Panc1 (cell line): ENCODE measurements at regions not wholly inside any gene's neighbourhood (a gene's known extent, or its start where the extent isn't known, plus 50 kb on each side); places are given as distances from the start of the nearest gene placed in this dataset.

Source experiments
- POLR2AphosphoS5 ChIP-seq: IDR thresholded peaks from 2 replicates; pipeline ENCODE4 v1.6.1; 2012; ENCODE audit warnings: mild to moderate bottlenecking, low read depth, low read length, moderate library complexity
- SIN3A ChIP-seq: IDR thresholded peaks from 2 replicates; pipeline ENCODE4 v1.6.1; 2012; ENCODE audit warnings: low read depth, mild to moderate bottlenecking, low read length, moderate library complexity, borderline replicate concordance; ENCODE audit not compliant: insufficient read depth
- TF ChIP-seq, protein P1 (sequence below): fragments of 450-650 bp; IDR thresholded peaks from 2 replicates; pipeline ENCODE4 v1.5.1; 2017; ENCODE audit warnings: mild to moderate bottlenecking

DNA sequence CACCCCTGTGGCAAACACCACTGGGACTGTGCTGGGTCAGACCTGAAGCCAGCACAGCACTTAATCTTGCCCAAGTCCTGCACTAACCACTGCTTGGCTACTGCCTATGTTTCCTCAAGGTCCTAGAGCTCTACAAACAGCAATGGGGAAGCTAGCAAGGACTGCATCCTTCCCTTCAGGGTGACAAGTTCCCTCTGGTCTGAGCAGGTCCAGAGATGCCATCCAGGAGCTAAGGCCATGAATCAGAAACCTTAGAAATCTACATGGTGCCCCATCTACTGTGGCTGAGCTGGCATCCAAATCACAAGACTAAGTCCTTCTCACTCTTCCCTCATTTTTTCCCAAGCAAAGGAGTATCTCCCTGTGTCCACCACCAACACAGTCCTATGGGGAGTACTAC, 239.7 kb upstream of the UGT8 start:
- TF ChIP-seq, protein P1, sequence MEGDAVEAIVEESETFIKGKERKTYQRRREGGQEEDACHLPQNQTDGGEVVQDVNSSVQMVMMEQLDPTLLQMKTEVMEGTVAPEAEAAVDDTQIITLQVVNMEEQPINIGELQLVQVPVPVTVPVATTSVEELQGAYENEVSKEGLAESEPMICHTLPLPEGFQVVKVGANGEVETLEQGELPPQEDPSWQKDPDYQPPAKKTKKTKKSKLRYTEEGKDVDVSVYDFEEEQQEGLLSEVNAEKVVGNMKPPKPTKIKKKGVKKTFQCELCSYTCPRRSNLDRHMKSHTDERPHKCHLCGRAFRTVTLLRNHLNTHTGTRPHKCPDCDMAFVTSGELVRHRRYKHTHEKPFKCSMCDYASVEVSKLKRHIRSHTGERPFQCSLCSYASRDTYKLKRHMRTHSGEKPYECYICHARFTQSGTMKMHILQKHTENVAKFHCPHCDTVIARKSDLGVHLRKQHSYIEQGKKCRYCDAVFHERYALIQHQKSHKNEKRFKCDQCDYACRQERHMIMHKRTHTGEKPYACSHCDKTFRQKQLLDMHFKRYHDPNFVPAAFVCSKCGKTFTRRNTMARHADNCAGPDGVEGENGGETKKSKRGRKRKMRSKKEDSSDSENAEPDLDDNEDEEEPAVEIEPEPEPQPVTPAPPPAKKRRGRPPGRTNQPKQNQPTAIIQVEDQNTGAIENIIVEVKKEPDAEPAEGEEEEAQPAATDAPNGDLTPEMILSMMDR = no peak
- TF ChIP-seq POLR2AphosphoS5 (no peak), SIN3A (no peak)
